SK-N-SH treated with all-trans-retinoic acid at 6 μM for 48 hours (cell line): ENCODE measurements at regions not wholly inside any gene's neighbourhood (a gene's known extent, or its start where the extent isn't known, plus 50 kb on each side); places are given as distances from the start of the nearest gene placed in this dataset.

Experiments used
- ATAC-seq: fragments of 200-7000 bp; cut with Tn5 transposase; 3 replicates; pipeline ENCODE4 v1.9.1; 2020; ENCODE audit warnings: mild to moderate bottlenecking, moderate library complexity
- ARNTL ChIP-seq: fragments of 450-650 bp; formaldehyde crosslinking; IDR thresholded peaks from 2 replicates; pipeline ENCODE4 v1.5.0; 2020; ENCODE audit warnings: low read depth, mild to moderate bottlenecking, moderate library complexity, borderline replicate concordance
- BACH2 ChIP-seq: fragments of 250-450 bp; sonication (Bioruptor Pico); IDR thresholded peaks from 2 replicates; pipeline ENCODE4 v1.9.0; 2021; ENCODE audit warnings: mild to moderate bottlenecking, borderline replicate concordance
- CSDC2 ChIP-seq: fragments of 250-450 bp; sonication (Bioruptor Pico); IDR thresholded peaks from 2 replicates; pipeline ENCODE4 v1.5.0; 2020; ENCODE audit warnings: mild to moderate bottlenecking, moderate library complexity
- ESRRG ChIP-seq: fragments of 250-450 bp; sonication (Bioruptor Pico); IDR thresholded peaks from 2 replicates; pipeline ENCODE4 v1.6.1; 2021; ENCODE audit warnings: mild to moderate bottlenecking
- GLIS3 ChIP-seq: fragments of 250-450 bp; sonication (Bioruptor Pico); IDR thresholded peaks from 2 replicates; pipeline ENCODE4 v1.5.0; 2020; ENCODE audit warnings: mild to moderate bottlenecking, moderate library complexity
- ISL1 ChIP-seq: fragments of 250-450 bp; sonication (Bioruptor Pico); IDR thresholded peaks from 2 replicates; pipeline ENCODE4 v2.1.2; 2022; ENCODE audit warnings: mild to moderate bottlenecking, moderate library complexity
- OSR1 ChIP-seq: fragments of 250-450 bp; sonication (Bioruptor Pico); IDR thresholded peaks from 2 replicates; pipeline ENCODE4 v1.8.0; 2022; ENCODE audit warnings: moderate library complexity, mild to moderate bottlenecking, inconsistent platforms
- PPARA ChIP-seq: fragments of 250-450 bp; sonication (Bioruptor Pico); IDR thresholded peaks from 2 replicates; pipeline ENCODE4 v1.5.0; 2020; ENCODE audit warnings: mild to moderate bottlenecking, borderline replicate concordance
- RARB ChIP-seq: fragments of 250-450 bp; sonication (Bioruptor Pico); IDR thresholded peaks from 2 replicates; pipeline ENCODE4 v1.8.0; 2021; ENCODE audit warnings: mild to moderate bottlenecking, moderate library complexity
- SNAI2 ChIP-seq: fragments of 250-450 bp; sonication (Bioruptor Pico); IDR thresholded peaks from 2 replicates; pipeline ENCODE4 v1.5.0; 2020; ENCODE audit warnings: mild to moderate bottlenecking, moderate library complexity
- TCF4 ChIP-seq: fragments of 250-450 bp; sonication (Bioruptor Pico); IDR thresholded peaks from 2 replicates; pipeline ENCODE4 v1.8.0; 2021; ENCODE audit warnings: mild to moderate bottlenecking, moderate library complexity, borderline replicate concordance
- TSHZ2 ChIP-seq: fragments of 250-450 bp; sonication (Bioruptor Pico); IDR thresholded peaks from 2 replicates; pipeline ENCODE4 v1.5.0; 2020; ENCODE audit warnings: mild to moderate bottlenecking, moderate library complexity
- ZC3H10 ChIP-seq: fragments of 250-450 bp; sonication (Bioruptor Pico); IDR thresholded peaks from 2 replicates; pipeline ENCODE4 v1.5.1; 2021; ENCODE audit warnings: mild to moderate bottlenecking, moderate library complexity
- ZFP3 ChIP-seq: fragments of 250-450 bp; sonication (Bioruptor Pico); IDR thresholded peaks from 2 replicates; pipeline ENCODE4 v1.5.0; 2020; ENCODE audit warnings: mild to moderate bottlenecking, moderate library complexity
- ZNF565 ChIP-seq: fragments of 450-650 bp; formaldehyde crosslinking; conservative IDR thresholded peaks from 2 replicates; pipeline ENCODE4 v1.5.0; 2020; ENCODE audit warnings: low read depth, mild to moderate bottlenecking, moderate library complexity
- ZNF70 ChIP-seq: fragments of 450-650 bp; formaldehyde crosslinking; IDR thresholded peaks from 2 replicates; pipeline ENCODE4 v1.5.0; 2020; ENCODE audit warnings: mild to moderate bottlenecking, moderate library complexity
- ZNF8 ChIP-seq: fragments of 450-650 bp; formaldehyde crosslinking; IDR thresholded peaks from 2 replicates; pipeline ENCODE4 v1.5.0; 2020; ENCODE audit warnings: mild to moderate bottlenecking, moderate library complexity
- TF ChIP-seq, protein P1 (sequence below): fragments of 250-450 bp; sonication (Bioruptor Pico); IDR thresholded peaks from 2 replicates; pipeline ENCODE4 v1.5.1; 2021; ENCODE audit warnings: mild to moderate bottlenecking, moderate library complexity
- TF ChIP-seq, protein P2 (sequence below): fragments of 250-450 bp; sonication (Bioruptor Pico); IDR thresholded peaks from 2 replicates; pipeline ENCODE4 v1.5.1; 2020; ENCODE audit warnings: low read depth, mild to moderate bottlenecking, moderate library complexity
- TF ChIP-seq, protein P3 (sequence below): fragments of 250-450 bp; sonication (Bioruptor Pico); IDR thresholded peaks from 2 replicates; pipeline ENCODE4 v1.8.0; 2020; ENCODE audit warnings: mild to moderate bottlenecking, moderate library complexity, borderline replicate concordance
- TF ChIP-seq, protein P4 (sequence below): fragments of 250-450 bp; sonication (Bioruptor Pico); IDR thresholded peaks from 2 replicates; pipeline ENCODE4 v1.8.0; 2021; ENCODE audit warnings: low read depth, mild to moderate bottlenecking, moderate library complexity, borderline replicate concordance

GRCh38 chr12:23168459-23168858, 543.5 kb downstream of the ETNK1 start:
- no peak for ATAC-seq
- TF ChIP-seq, protein P1, sequence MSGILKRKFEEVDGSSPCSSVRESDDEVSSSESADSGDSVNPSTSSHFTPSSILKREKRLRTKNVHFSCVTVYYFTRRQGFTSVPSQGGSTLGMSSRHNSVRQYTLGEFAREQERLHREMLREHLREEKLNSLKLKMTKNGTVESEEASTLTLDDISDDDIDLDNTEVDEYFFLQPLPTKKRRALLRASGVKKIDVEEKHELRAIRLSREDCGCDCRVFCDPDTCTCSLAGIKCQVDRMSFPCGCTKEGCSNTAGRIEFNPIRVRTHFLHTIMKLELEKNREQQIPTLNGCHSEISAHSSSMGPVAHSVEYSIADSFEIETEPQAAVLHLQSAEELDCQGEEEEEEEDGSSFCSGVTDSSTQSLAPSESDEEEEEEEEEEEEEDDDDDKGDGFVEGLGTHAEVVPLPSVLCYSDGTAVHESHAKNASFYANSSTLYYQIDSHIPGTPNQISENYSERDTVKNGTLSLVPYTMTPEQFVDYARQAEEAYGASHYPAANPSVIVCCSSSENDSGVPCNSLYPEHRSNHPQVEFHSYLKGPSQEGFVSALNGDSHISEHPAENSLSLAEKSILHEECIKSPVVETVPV (CRISPR knock-in tag): no peak
- TF ChIP-seq ARNTL (CRISPR knock-in tag): no peak
- TF ChIP-seq ISL1: no peak
- TF ChIP-seq, protein P2, sequence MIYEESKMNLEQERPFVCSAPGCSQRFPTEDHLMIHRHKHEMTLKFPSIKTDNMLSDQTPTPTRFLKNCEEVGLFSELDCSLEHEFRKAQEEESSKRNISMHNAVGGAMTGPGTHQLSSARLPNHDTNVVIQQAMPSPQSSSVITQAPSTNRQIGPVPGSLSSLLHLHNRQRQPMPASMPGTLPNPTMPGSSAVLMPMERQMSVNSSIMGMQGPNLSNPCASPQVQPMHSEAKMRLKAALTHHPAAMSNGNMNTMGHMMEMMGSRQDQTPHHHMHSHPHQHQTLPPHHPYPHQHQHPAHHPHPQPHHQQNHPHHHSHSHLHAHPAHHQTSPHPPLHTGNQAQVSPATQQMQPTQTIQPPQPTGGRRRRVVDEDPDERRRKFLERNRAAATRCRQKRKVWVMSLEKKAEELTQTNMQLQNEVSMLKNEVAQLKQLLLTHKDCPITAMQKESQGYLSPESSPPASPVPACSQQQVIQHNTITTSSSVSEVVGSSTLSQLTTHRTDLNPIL (CRISPR knock-in tag): no peak
- no peak for TF ChIP-seq TCF4
- no peak for TF ChIP-seq RARB (CRISPR knock-in tag)
- TF ChIP-seq ZNF70 (CRISPR knock-in tag): no peak
- TF ChIP-seq PPARA (CRISPR knock-in tag): no peak
- TF ChIP-seq CSDC2 (CRISPR knock-in tag): no peak
- no peak for TF ChIP-seq SNAI2 (CRISPR knock-in tag)
- TF ChIP-seq, protein P3, sequence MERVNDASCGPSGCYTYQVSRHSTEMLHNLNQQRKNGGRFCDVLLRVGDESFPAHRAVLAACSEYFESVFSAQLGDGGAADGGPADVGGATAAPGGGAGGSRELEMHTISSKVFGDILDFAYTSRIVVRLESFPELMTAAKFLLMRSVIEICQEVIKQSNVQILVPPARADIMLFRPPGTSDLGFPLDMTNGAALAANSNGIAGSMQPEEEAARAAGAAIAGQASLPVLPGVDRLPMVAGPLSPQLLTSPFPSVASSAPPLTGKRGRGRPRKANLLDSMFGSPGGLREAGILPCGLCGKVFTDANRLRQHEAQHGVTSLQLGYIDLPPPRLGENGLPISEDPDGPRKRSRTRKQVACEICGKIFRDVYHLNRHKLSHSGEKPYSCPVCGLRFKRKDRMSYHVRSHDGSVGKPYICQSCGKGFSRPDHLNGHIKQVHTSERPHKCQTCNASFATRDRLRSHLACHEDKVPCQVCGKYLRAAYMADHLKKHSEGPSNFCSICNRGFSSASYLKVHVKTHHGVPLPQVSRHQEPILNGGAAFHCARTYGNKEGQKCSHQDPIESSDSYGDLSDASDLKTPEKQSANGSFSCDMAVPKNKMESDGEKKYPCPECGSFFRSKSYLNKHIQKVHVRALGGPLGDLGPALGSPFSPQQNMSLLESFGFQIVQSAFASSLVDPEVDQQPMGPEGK: no peak
- no peak for TF ChIP-seq BACH2 (CRISPR knock-in tag)
- no peak for TF ChIP-seq OSR1
- TF ChIP-seq TSHZ2: no peak
- TF ChIP-seq ZC3H10 (CRISPR knock-in tag): no peak
- no peak for TF ChIP-seq ZFP3
- no peak for TF ChIP-seq ZNF565
- TF ChIP-seq GLIS3 (CRISPR knock-in tag): no peak
- no peak for TF ChIP-seq ZNF8 (CRISPR knock-in tag)
- TF ChIP-seq, protein P4, sequence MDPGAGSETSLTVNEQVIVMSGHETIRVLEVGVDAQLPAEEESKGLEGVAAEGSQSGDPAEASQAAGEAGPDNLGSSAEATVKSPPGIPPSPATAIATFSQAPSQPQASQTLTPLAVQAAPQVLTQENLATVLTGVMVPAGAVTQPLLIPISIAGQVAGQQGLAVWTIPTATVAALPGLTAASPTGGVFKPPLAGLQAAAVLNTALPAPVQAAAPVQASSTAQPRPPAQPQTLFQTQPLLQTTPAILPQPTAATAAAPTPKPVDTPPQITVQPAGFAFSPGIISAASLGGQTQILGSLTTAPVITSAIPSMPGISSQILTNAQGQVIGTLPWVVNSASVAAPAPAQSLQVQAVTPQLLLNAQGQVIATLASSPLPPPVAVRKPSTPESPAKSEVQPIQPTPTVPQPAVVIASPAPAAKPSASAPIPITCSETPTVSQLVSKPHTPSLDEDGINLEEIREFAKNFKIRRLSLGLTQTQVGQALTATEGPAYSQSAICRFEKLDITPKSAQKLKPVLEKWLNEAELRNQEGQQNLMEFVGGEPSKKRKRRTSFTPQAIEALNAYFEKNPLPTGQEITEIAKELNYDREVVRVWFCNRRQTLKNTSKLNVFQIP (CRISPR knock-in tag): no peak

DNA sequence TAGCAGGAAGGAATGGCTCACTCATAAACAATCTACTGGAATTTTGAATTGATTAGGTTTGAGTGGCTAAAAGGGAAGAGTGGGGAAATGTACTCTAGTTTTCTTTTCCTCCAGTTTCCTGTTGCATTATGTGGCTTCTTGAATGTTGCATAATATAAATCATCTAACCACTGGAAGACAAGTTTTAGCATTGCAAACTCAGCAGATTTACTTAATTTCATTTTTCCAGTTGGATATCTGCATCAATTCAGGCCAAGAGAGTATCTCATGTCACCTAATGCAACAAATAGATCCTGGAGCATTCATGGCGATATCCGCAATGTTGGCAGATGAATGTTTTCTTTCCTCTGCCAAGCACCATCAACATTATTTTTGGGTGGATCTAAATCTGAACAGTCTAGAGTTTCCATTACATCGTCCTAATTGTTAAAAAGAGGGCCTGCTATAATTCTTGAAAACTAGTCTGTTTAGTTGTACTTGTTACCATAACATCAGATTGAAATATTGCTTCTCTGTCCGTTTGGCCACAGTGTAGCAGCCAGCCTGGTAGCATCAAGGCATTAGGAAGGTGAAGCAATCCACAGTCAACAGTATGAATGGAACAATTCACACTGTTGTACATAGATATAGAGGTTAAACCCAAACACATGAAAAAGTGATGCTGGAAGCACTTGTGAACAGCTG, 544.2 kb downstream of the ETNK1 start:
- no peak for TF ChIP-seq SNAI2 (CRISPR knock-in tag)
- TF ChIP-seq, protein P2 (CRISPR knock-in tag): no peak
- TF ChIP-seq ESRRG (CRISPR knock-in tag): no peak
- TF ChIP-seq, protein P1 (CRISPR knock-in tag): no peak
- no peak for TF ChIP-seq GLIS3 (CRISPR knock-in tag)
- no peak for TF ChIP-seq ZC3H10 (CRISPR knock-in tag)
- TF ChIP-seq ZNF565: no peak
- TF ChIP-seq, protein P4 (CRISPR knock-in tag): no peak
- TF ChIP-seq ZNF8 (CRISPR knock-in tag): no peak
- TF ChIP-seq TSHZ2: no peak
- no peak for TF ChIP-seq ARNTL (CRISPR knock-in tag)
- no peak for TF ChIP-seq ZFP3
- TF ChIP-seq, all 23 proteins: peak for 0
- ATAC-seq: no peak
